Activated CD8-positive, alpha-beta T cell treated with anti-CD3 and anti-CD28 coated beads for 36 hours (primary cell): ENCODE measurements at regions not wholly inside any gene's neighbourhood (a gene's known extent, or its start where the extent isn't known, plus 50 kb on each side); places are given as distances from the start of the nearest gene placed in this dataset.

ENCODE experiments used
- ATAC-seq: fragments of 200-7000 bp; cut with Tn5 transposase; one replicate; pipeline ENCODE4 v1.10.0; 2021; ENCODE audit warnings: mild to moderate bottlenecking, moderate library complexity
- CTCF ChIA-PET: fragments of 350-600 bp; sonication (Branson Sonifier 250); formaldehyde crosslinking; loops from one replicate; lab custom pipeline; 2021; ENCODE audit warnings: antibody characterized with exemption; lab: Charles Lee
- POLR2A ChIA-PET: fragments of 350-600 bp; sonication (Branson Sonifier 250); formaldehyde crosslinking; loops from one replicate; lab custom pipeline; 2021; ENCODE audit warnings: antibody characterized with exemption; lab: Charles Lee
- DNase-seq: peaks from one replicate; pipeline ENCODE4 v3.0.0-alpha.2; 2020
- H3K27ac Mint-ChIP-seq: one replicate; pipeline ENCODE4 v1.8.0; 2021; ENCODE audit warnings: mild to moderate bottlenecking, mixed read lengths
- H3K27me3 Mint-ChIP-seq: one replicate; pipeline ENCODE4 v1.8.0; 2021; ENCODE audit warnings: mixed read lengths
- H3K36me3 Mint-ChIP-seq: one replicate; pipeline ENCODE4 v1.8.0; 2021; ENCODE audit warnings: low read depth, mixed read lengths
- H3K4me1 Mint-ChIP-seq: one replicate; pipeline ENCODE4 v1.8.0; 2021; ENCODE audit warnings: low read depth, mixed read lengths
- H3K4me3 Mint-ChIP-seq: one replicate; pipeline ENCODE4 v1.8.0; 2021; ENCODE audit warnings: mild to moderate bottlenecking, moderate library complexity, mixed read lengths
- H3K9me3 Mint-ChIP-seq: one replicate; pipeline ENCODE4 v1.8.0; 2021; ENCODE audit warnings: mixed read lengths
- CTCF ChIP-seq: fragments of 200-600 bp; IDR thresholded peaks from one replicate; pipeline ENCODE4 v1.8.0; 2022; ENCODE audit warnings: antibody characterized with exemption, mild to moderate bottlenecking
- intact Hi-C: fragments of 100-400 bp; cut with micrococcal nuclease; formaldehyde crosslinking; loops from one replicate; pipeline ENCODE4 v1.10.0; 2022

DNA sequence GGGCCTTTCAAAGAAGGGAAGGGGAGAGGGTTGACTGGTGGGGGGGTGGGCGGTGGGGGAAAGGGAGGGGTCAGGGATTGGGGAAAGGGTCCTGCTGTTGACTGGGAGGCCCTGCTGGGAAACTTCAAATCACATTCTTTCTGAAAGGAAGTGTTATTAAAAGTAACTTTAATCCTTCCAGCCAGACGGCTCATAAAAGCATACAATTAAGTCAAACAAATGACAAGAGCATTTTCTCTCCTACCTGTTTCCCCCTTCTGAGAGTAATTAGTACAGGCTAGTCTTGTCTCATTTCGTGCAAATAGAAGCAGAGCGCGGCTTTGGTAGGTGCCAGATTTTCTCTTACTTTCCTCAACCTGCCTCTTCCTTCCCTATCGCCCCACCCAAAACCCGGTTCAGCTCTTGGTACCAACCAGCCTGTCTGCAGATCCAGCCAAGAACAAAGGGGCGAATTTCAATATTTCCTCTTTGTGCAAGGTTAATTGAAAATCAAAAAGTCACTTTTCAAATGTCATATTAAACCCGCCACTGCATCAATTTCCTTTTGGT lies 2112.6 kb upstream of the PIK3C3 start:
- no peaks in the 10 kb centered on the region for H3K4me1 Mint-ChIP-seq
- intact Hi-C loops: no loop called here
- H3K4me3 Mint-ChIP-seq: no peak overlapping the region
- no peak for TF ChIP-seq CTCF
- ChIA-PET CTCF (no interaction called here), POLR2A (interaction anchor here (0.6 kb wide), 1 partner anchor 76 kb away, joined by 3 read pairs; no protein-coding TSS in a partner anchor)
- H3K27me3 Mint-ChIP-seq: peaks cover 13% of the 10 kb centered on the region
- H3K36me3 Mint-ChIP-seq: no peaks in the 10 kb centered on the region
- DNase-seq (no peak), ATAC-seq (no peak)
- H3K9me3 Mint-ChIP-seq: peaks cover 2% of the 10 kb centered on the region
- H3K27ac Mint-ChIP-seq: no peak overlapping the region

GRCh38 chr18:39841482-39842365 lies 2113.3 kb upstream of the PIK3C3 start:
- H3K27ac Mint-ChIP-seq: no peak overlapping the region
- no peak for DNase-seq
- no peaks in the 10 kb centered on the region for H3K4me1 Mint-ChIP-seq
- H3K27me3 Mint-ChIP-seq: peaks cover 13% of the 10 kb centered on the region
- intact Hi-C loops: no loop called here
- no peak for ATAC-seq
- peaks cover 2% of the 10 kb centered on the region for H3K9me3 Mint-ChIP-seq
- CTCF ChIA-PET: no interaction called here
- POLR2A ChIA-PET: no interaction called here
- no peak for TF ChIP-seq CTCF
- no peaks in the 10 kb centered on the region for H3K36me3 Mint-ChIP-seq
- no peak overlapping the region for H3K4me3 Mint-ChIP-seq

DNA sequence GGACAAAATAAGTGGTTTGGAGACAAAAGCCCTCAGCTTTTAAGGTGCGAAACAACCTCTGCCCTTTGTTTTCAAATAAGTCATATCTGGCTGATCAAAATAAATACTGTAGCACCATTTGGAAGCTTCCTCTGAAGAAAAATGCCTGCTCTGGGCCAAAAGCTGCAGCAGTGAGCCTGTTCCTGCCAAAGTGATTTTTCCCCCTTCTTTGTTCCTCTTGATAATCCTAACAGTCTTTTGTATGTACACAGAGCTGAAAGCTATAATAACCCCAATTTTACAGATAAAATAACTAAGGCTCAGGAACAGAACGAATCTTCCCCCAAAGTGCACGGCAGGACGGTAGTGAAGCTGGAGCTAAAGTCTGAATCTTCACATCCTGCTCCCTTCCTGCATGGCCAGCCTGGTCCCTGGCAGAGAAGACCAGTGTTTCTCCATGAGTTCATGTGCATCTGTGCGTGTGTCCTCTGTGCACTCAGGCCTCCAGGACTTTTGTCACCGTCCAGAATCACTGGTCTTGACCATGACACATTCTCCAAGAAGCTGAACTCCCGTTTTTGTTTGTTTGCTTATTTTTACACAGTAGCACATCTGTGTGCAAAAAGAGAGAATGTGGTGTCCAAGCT lies 2114.1 kb upstream of the PIK3C3 start:
- DNase-seq: no peak
- Mint-ChIP-seq H3K4me3 (no peak overlapping the region), H3K27me3 (peaks cover 13% of the 10 kb centered on the region), H3K9me3 (peaks cover 2% of the 10 kb centered on the region), H3K36me3 (no peaks in the 10 kb centered on the region), H3K4me1 (no peaks in the 10 kb centered on the region), H3K27ac (no peak overlapping the region)
- intact Hi-C loops: no loop called here
- ChIA-PET CTCF (no interaction called here), POLR2A (no interaction called here)
- no peak for TF ChIP-seq CTCF
- ATAC-seq: no peak

DNA sequence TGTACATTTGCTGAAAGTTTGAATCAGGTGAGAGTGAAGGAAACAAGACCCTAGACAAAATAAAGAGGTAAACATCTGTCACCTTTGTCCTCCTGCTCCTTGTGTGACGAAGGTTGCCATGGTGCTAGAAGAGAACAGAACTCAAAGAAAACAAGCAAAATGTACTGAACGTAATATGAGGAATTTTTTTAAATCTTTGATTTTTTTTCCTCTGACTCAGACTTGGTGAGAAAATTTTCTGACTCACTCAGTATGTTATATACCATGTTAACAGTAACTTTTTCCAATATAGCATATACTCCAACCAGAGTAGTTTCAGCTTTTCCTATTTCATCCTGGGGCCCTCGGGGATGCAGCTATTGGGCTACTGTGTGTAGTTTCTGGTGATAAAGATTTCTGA lies 2114.6 kb upstream of the PIK3C3 start:
- H3K36me3 Mint-ChIP-seq: no peaks in the 10 kb centered on the region
- peaks cover 2% of the 10 kb centered on the region for H3K9me3 Mint-ChIP-seq
- no peak for TF ChIP-seq CTCF
- POLR2A ChIA-PET: no interaction called here
- CTCF ChIA-PET: no interaction called here
- ATAC-seq (no peak), DNase-seq (no peak)
- intact Hi-C loops: no loop called here
- peaks cover 13% of the 10 kb centered on the region for H3K27me3 Mint-ChIP-seq
- no peak overlapping the region for H3K4me3 Mint-ChIP-seq
- no peak overlapping the region for H3K27ac Mint-ChIP-seq
- no peaks in the 10 kb centered on the region for H3K4me1 Mint-ChIP-seq

GRCh38 chr18:39839782-39840181 lies 2115.3 kb upstream of the PIK3C3 start:
- TF ChIP-seq CTCF: no peak
- no peak for ATAC-seq
- POLR2A ChIA-PET: no interaction called here
- H3K4me1 Mint-ChIP-seq: no peaks in the 10 kb centered on the region
- H3K27ac Mint-ChIP-seq: no peak overlapping the region
- H3K36me3 Mint-ChIP-seq: no peaks in the 10 kb centered on the region
- no peak for DNase-seq
- no peak overlapping the region for H3K4me3 Mint-ChIP-seq
- intact Hi-C loops: no loop called here
- H3K9me3 Mint-ChIP-seq: peaks cover 2% of the 10 kb centered on the region
- H3K27me3 Mint-ChIP-seq: peaks cover 13% of the 10 kb centered on the region
- CTCF ChIA-PET: no interaction called here
